Astrocyte of the spinal cord (primary cell): ENCODE measurements at regions not wholly inside any gene's neighbourhood (a gene's known extent, or its start where the extent isn't known, plus 50 kb on each side); places are given as distances from the start of the nearest gene placed in this dataset.

Experiments
- DNase-seq: peaks from one replicate; pipeline ENCODE4 v3.0.0; 2011; ENCODE audit warnings: low read depth, low spot score
- H3K4me3 ChIP-seq: 2 replicates; pipeline ENCODE4 v1.5.1; 2011; ENCODE audit warnings: low read depth, mild to moderate bottlenecking, low read length, moderate library complexity
- CTCF ChIP-seq: IDR thresholded peaks from 2 replicates; pipeline ENCODE4 v1.5.1; 2012; ENCODE audit warnings: low read depth, mild to moderate bottlenecking, low read length, inconsistent platforms
- in situ Hi-C: cut with HindIII; loops from 2 replicates; pipeline ENCODE4 v1.10.0; 2017; ENCODE audit warnings: low sequenced_read_pairs

DNA sequence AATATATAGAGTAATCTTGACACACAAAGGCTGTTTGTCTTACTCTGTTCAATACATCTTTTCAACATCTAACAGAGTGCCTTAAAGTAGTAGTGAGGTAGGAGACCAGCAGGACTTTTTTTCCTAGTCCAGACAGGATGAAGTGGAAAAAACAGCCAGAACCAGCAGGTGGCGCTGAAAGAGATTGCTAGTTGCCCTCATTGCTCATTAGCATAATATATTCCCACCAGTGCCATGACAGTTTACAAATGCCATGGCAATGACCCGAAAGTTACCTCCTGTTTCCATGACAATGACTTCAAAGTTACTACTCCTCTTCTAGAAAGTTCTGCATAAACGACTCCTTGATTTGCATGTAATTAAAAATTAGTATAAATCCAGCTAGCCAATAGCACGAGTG, 387.4 kb downstream of the ACTL7B start:
- in situ Hi-C loops, result no loop called here
- H3K4me3 ChIP-seq, result no peak overlapping the region
- peak; percentile 52 for TF ChIP-seq CTCF
- DNase-seq, result no peak

DNA sequence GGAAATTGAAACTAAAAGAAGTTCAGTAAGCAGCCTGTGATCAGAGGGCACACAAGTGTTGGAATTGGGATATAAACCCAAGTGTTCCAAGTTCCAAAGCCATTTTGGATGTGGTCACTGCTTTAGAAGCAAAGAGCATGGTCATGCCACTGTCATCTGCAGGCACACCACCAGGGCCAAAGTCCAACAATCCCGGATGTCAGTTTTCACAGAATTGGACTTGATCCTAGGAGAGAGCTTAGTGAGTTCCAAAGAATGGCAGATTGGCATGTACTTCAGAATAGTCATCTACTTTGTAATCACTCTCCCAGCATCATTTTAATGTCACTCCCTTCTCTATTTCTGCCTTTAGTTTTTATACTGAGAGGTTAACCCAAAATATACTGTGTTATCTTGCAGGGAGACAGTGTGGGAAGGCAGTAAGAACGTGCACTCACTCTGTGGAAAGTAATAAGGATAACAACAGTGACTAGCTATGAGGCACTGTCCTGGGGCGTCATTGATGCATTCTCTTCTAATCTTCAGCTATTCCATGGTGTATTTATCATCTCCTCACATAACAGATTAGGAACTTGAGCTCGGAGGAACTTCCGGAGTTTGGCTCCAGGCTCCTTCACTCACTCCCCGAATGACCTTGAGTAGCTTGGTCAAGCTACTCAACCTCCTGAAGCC, 388.0 kb downstream of the ACTL7B start:
- H3K4me3 ChIP-seq, result no peak overlapping the region
- in situ Hi-C loops, result no loop called here
- no peak for TF ChIP-seq CTCF
- DNase-seq, result no peak

- no peak overlapping the region for H3K4me3 ChIP-seq
- in situ Hi-C loops, result no loop called here
- no peak for DNase-seq
- TF ChIP-seq CTCF, result no peak
Measured at GRCh38 chr9:108467161-108467560, 388.6 kb downstream of the ACTL7B start.

DNA sequence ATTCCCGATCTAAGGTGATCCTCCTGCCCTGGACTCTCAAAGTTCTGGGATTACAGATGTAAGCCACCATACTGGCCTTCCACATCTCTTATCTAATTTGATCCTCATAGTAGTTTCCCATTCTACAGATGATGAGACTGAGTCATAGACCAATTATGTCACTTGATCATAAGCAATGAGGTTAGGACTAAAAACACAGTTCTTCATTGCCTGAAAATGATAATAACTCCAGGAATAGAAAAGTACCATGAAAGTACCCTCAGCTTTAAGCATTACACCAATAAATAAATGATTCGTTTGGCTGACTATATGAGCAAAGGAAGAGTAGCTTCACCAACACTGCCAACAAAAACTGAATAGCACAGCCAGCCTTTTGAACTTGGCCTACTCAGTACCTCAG, 389.5 kb downstream of the ACTL7B start:
- no peak for TF ChIP-seq CTCF
- DNase-seq, result no peak
- in situ Hi-C loops, result no loop called here
- H3K4me3 ChIP-seq, result no peak overlapping the region

GRCh38 chr9:108463932-108464606, 391.7 kb downstream of the ACTL7B start:
- in situ Hi-C loops, result no loop called here
- H3K4me3 ChIP-seq, result no peak overlapping the region
- no peak for TF ChIP-seq CTCF
- DNase-seq, result peak; percentile 30

DNA sequence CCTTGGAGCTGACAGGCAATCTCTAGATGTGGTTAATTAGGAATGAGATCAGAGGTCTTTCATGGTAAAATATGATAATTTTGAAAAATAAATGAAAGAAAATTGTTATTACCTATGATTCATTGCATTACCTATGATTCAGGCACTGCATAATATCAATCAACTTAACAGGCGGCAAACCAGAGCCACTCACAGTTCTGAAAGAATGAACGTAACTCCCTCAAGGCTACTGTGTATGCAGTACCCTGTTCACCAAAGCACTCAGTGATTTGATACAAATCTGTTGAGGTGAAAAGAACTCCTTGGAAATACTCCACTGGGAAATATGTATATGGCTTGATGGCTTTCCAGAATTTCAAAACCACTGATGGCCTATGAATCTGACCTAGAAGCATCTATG, 398.9 kb downstream of the ACTL7B start:
- in situ Hi-C loops, result no loop called here
- no peak for DNase-seq
- no peak for TF ChIP-seq CTCF
- no peak overlapping the region for H3K4me3 ChIP-seq
